ENCODE measurements at regions not wholly inside any gene's neighbourhood (a gene's known extent, or its start where the extent isn't known, plus 50 kb on each side); places are given as distances from the start of the nearest gene placed in this dataset.

- Histone ChIP-seq H4K20me1 (ENCODE audit: control insufficient read depth, insufficient read depth, low read depth, low read length) (no peaks in the 10 kb centered on the region), H3K4me3 (ENCODE audit: low read length) (no peak overlapping the region), H3K9me2 (replicated peaks; ENCODE audit: control insufficient read depth, low read length) (no peaks in the 10 kb centered on the region), H3K27ac (ENCODE audit: low read depth, low read length) (no peak overlapping the region), H3K36me3 (ENCODE audit: control insufficient read depth, low read length) (no peaks in the 10 kb centered on the region), H3K4me2 (ENCODE audit: low read length) (no peak overlapping the region), H3K27me3 (ENCODE audit: control insufficient read depth, low read length) (no peaks in the 10 kb centered on the region), H3K9me3 (ENCODE audit: control insufficient read depth, insufficient read depth, low read length) (no peaks in the 10 kb centered on the region), H3K79me2 (ENCODE audit: control insufficient read depth, low read length) (no peaks in the 10 kb centered on the region), H3K4me1 (ENCODE audit: control insufficient read depth, low read length) (no peaks in the 10 kb centered on the region), H3F3A (ENCODE audit: control insufficient read depth, insufficient read depth) (no peaks in the 10 kb centered on the region)
- no peak for TF ChIP-seq EZH2phosphoT487 (IDR thresholded peaks at IDR 0.05; ENCODE audit: borderline replicate concordance, low read length)
- TF ChIP-seq, protein P1, sequence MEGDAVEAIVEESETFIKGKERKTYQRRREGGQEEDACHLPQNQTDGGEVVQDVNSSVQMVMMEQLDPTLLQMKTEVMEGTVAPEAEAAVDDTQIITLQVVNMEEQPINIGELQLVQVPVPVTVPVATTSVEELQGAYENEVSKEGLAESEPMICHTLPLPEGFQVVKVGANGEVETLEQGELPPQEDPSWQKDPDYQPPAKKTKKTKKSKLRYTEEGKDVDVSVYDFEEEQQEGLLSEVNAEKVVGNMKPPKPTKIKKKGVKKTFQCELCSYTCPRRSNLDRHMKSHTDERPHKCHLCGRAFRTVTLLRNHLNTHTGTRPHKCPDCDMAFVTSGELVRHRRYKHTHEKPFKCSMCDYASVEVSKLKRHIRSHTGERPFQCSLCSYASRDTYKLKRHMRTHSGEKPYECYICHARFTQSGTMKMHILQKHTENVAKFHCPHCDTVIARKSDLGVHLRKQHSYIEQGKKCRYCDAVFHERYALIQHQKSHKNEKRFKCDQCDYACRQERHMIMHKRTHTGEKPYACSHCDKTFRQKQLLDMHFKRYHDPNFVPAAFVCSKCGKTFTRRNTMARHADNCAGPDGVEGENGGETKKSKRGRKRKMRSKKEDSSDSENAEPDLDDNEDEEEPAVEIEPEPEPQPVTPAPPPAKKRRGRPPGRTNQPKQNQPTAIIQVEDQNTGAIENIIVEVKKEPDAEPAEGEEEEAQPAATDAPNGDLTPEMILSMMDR (IDR thresholded peaks at IDR 0.05; ENCODE audit: low read depth, low read length, poor library complexity, severe bottlenecking), result no peak
These were observed 708.1 kb upstream of the PCDH15 start for GRCh38 chr10:55509168-55509567.

- Histone ChIP-seq H3K4me3 (ENCODE audit: low read length) (no peak overlapping the region), H3K27me3 (ENCODE audit: control insufficient read depth, low read length) (no peaks in the 10 kb centered on the region), H3K36me3 (ENCODE audit: control insufficient read depth, low read length) (no peaks in the 10 kb centered on the region), H3K79me2 (ENCODE audit: control insufficient read depth, low read length) (no peaks in the 10 kb centered on the region), H3K27ac (ENCODE audit: low read depth, low read length) (no peak overlapping the region), H3K9me3 (ENCODE audit: control insufficient read depth, insufficient read depth, low read length) (no peaks in the 10 kb centered on the region), H3F3A (ENCODE audit: control insufficient read depth, insufficient read depth) (no peaks in the 10 kb centered on the region), H4K20me1 (ENCODE audit: control insufficient read depth, insufficient read depth, low read depth, low read length) (no peaks in the 10 kb centered on the region), H3K4me1 (ENCODE audit: control insufficient read depth, low read length) (no peaks in the 10 kb centered on the region), H3K9me2 (replicated peaks; ENCODE audit: control insufficient read depth, low read length) (no peaks in the 10 kb centered on the region), H3K4me2 (ENCODE audit: low read length) (no peak overlapping the region)
- TF ChIP-seq, protein P1 (IDR thresholded peaks at IDR 0.05; ENCODE audit: low read depth, low read length, poor library complexity, severe bottlenecking), result peak; percentile 59
- no peak for TF ChIP-seq EZH2phosphoT487 (IDR thresholded peaks at IDR 0.05; ENCODE audit: borderline replicate concordance, low read length)
These were observed 700.0 kb upstream of the PCDH15 start for GRCh38 chr10:55500931-55501559.

- Histone ChIP-seq H3K36me3 (ENCODE audit: control insufficient read depth, low read length) (no peaks in the 10 kb centered on the region), H3K4me1 (ENCODE audit: control insufficient read depth, low read length) (no peaks in the 10 kb centered on the region), H3K4me2 (ENCODE audit: low read length) (no peak overlapping the region), H3K27me3 (ENCODE audit: control insufficient read depth, low read length) (no peaks in the 10 kb centered on the region), H3K27ac (ENCODE audit: low read depth, low read length) (no peak overlapping the region), H4K20me1 (ENCODE audit: control insufficient read depth, insufficient read depth, low read depth, low read length) (no peaks in the 10 kb centered on the region), H3K79me2 (ENCODE audit: control insufficient read depth, low read length) (no peaks in the 10 kb centered on the region), H3K4me3 (ENCODE audit: low read length) (no peak overlapping the region), H3K9me2 (replicated peaks; ENCODE audit: control insufficient read depth, low read length) (no peaks in the 10 kb centered on the region), H3F3A (ENCODE audit: control insufficient read depth, insufficient read depth) (no peaks in the 10 kb centered on the region), H3K9me3 (ENCODE audit: control insufficient read depth, insufficient read depth, low read length) (no peaks in the 10 kb centered on the region)
- TF ChIP-seq EZH2phosphoT487 (IDR thresholded peaks at IDR 0.05; ENCODE audit: borderline replicate concordance, low read length), result no peak
- TF ChIP-seq, protein P1 (IDR thresholded peaks at IDR 0.05; ENCODE audit: low read depth, low read length, poor library complexity, severe bottlenecking), result no peak
These were observed 697.0 kb upstream of the PCDH15 start for GRCh38 chr10:55497893-55498499.

Data from DOHH2 (cell line).